HG02870 (cell line): ENCODE measurements at regions not wholly inside any gene's neighbourhood (a gene's known extent, or its start where the extent isn't known, plus 50 kb on each side); places are given as distances from the start of the nearest gene placed in this dataset.
"Not testable (repeated sequence)": the region's sequence is repeated elsewhere in the genome, so short reads cannot be mapped to it uniquely, and the experiment has no call there.

Experiments used
- ATAC-seq: cut with Tn5 transposase; IDR thresholded peaks from one replicate; pipeline ENCODE4 v1.9.1; 2021; ENCODE audit warnings: mild to moderate bottlenecking, moderate library complexity; ENCODE audit not compliant: unreplicated experiment

- no peak for ATAC-seq
Observed at GRCh38 chr5:135160036-135160675, 126.1 kb upstream of the PITX1 start.

- ATAC-seq = no peak
Observed at GRCh38 chr5:135159626-135160025, 125.6 kb upstream of the PITX1 start.

- ATAC-seq = no peak
Observed at GRCh38 chr5:135158982-135159381, 125.0 kb upstream of the PITX1 start.

DNA sequence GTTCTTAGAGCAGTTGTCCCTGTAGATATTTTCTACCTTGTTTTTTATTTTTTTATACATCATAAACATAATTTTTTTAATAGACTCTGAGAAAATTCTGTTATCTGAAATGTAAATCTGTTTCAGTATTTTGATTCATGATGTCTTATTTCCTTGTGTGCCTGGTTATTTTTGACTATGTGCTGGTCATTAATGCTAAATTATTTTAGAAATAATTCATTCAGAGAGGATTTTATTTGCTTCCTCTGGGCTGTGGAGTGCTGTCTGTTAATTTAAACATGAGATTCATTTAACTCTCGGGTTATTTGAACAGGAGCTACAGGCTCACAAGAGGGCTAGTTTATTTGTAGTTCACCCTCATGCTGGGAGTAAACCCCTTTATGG lies 124.3 kb upstream of the PITX1 start:
- no peak for ATAC-seq

DNA sequence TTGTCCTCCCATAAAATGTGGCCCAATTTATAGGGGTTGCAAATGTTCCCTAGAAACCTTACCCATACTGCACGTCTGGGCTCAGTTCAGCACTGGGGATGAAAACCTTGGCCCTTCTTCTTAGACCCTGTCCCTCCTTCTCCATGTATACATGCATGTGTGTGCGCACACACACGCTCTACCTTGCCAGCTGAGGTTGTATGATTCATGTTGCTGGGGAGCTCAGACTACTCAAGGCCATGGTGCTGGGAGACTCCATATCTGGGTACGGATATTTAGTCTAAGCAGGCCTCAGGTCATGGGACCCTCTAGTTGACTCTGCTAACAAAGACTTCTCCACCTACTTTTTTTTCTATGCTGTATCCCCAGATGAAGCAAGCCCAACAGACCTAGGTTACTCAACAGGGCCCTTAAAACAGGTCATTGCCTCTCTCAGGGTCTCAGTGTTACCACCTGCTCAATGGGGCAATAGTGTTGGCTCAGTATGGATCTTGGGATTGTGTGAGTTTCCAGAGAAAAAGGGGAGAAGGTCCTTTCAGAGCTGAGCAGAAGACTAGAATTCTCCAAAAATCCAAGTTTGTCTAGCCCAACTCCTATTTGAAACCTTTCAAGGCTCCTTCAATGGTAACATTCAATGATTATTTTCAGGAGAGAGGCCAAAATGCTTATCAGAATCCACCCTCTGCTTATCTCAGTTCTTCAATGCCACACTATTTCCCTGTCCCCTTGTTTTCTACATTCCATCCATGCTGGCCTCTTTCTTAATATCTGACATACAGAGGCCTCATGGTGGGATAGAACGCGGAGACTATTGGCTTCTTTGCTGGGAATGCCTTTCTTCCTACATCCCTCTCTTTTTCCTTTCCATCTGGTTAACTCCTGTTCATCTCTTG lies 123.6 kb upstream of the PITX1 start:
- ATAC-seq = no peak

- ATAC-seq = no peak
Observed at GRCh38 chr5:135156715-135157404, 122.8 kb upstream of the PITX1 start.

DNA sequence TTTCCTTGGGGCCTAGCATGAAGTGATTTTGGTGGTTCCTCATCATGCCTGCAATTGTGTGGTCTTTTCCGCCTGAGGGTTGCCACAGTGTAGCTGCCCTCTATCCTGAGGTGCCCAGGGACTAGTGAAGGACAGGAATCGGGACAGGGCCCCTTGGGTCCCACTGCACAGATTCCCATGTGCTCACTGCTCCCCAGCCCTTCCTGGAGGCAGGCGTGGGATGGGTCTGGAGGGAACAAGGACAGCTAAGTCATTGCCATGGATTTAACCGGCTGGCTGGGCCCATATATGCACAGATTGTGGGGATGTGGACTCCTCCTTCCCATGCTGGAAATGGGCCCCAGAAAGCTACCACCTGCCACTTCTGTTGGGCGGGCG lies 122.3 kb upstream of the PITX1 start:
- no peak for ATAC-seq

GRCh38 chr5:135155616-135156214 lies 121.7 kb upstream of the PITX1 start:
- ATAC-seq = no peak

GRCh38 chr5:135154961-135155360 lies 120.9 kb upstream of the PITX1 start:
- no peak for ATAC-seq

GRCh38 chr5:135154197-135154596 lies 120.2 kb upstream of the PITX1 start:
- ATAC-seq = no peak

- no peak for ATAC-seq
Observed at GRCh38 chr5:135153661-135154060, 119.6 kb upstream of the PITX1 start.

DNA sequence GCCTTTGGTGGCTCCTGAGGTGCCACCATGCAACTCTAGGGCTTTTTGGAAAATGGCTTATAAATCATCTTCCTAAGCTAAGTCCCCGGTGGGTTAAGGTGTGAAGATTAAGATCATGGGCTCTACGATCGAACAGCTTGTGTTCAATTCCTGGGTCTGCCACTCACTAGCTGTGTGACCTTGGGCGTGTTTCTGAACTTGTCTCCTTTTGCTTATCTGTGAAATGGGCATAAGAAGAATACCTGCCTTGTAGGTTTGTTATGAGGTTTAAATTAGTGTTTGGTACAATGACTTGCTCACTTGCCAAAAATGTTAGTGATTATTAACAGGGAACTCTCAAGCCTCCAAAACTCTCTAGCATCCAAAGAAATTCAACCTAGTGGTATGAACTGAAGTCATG lies 119.2 kb upstream of the PITX1 start:
- no peak for ATAC-seq

DNA sequence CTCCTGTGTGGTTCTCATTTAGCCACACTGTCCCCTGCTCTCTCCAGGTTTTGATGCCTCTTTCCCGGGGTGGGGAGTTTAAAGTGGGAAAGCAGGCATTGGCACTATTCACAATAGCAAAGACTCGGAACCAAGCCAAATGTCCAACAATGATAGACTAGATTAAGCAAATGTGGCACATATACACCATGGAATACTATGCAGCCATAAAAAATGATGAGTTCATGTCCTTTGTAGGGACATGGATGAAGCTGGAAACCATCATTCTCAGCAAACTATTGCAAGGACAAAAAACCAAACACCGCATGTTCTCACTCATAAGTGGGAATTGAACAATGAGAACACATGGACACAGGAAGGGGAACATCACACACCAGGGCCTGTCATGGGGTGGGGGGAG lies 117.6 kb upstream of the PITX1 start:
- ATAC-seq = not testable (repeated sequence)

- ATAC-seq = no peak
Observed at GRCh38 chr5:135151256-135151655, 117.2 kb upstream of the PITX1 start.

GRCh38 chr5:135150767-135151166 lies 116.7 kb upstream of the PITX1 start:
- no peak for ATAC-seq

DNA sequence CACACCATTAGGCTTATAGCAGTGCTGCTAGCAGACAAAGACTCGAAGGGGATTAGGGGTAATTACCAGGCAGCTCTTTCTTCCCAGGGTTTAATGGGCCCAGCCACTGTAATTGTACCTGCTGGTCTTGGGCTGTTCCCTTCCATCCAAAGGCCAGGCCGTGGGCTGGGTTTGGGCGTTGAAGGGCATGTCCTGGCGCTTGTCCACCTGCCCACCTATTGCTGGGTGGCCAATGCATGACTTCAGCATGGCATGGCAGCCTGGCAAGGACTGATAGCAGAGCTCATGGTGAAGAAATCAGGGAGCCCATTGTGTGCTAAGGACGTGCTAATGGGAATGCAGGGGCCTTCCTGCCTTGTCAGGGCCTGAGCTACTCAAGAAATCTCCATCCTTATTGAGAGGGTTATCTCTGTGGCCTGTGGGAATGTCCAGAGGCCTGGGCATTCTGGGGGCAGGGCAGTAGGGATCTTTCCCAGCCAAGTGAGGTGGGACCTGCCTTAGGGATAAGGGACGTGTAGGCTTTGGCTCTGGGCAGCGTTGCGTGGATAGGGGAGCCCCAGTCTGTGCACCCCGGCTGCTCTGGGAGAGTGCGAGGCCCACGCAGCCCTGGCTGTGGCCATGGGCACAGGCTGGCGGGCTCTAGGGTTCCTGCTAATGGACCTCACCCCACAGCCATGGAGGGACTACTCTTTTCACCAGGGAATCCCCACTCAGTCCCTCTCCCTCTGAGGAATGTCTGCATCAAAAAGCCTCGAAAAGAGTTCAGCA lies 116.1 kb upstream of the PITX1 start:
- ATAC-seq = no peak

DNA sequence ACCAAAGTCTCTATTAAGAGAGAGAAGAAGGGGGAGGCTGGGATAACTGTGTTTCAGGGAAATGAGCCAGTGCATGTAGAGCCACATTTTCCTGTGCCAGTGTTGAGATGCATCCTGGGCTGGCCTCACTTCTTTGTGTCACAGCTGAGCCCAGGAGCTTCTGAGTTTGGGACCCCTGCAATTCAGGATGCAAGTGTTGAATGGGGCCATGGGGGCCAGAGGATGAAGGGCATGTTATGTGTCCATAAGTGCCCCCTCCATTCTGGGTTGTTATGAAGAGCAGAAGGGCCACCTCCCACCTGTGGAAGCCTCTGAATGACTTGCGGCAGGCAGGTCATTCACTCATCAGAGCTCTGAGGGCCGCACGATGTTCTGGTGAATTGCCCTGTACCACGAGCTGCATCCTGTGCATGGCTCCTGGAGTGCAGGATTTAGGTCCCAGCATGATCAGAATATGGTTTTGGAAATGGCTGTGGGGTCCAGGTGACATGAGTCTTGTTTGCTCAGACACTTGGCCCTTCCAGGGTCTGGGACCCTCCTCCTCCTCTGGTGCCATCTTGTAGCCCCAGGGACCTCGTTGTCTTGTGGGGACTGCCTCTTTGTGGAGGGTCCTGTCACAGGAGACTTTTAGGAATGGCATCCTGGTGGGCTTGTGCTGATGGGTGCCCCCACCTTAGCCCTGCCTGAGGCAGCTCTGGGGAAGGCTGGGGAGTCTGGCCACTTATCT lies 115.4 kb upstream of the PITX1 start:
- ATAC-seq = no peak

- no peak for ATAC-seq
Observed at GRCh38 chr5:135147294-135148090, 113.5 kb upstream of the PITX1 start.

DNA sequence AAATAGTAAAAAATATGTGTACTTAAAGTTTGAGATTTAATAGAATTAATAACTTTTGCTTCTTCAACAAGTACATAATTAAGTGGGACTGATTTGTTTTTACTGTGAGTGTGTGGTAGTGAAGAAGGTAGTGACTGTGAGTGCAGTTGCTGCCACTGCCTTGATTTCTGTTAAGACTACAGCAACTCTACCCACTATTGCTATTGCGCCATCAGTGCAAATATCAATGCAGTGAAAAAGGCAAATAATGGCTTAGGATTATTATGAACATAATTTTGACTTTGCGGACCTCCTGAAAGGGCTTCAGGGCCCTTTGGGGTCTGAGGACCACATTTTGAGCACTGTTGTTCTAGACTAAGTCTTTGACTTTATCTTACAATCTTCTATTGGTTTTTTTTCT lies 112.0 kb upstream of the PITX1 start:
- no peak for ATAC-seq
